ENCODE measurements at regions not wholly inside any gene's neighbourhood (a gene's known extent, or its start where the extent isn't known, plus 50 kb on each side); places are given as distances from the start of the nearest gene placed in this dataset.
"Not testable (repeated sequence)": the region's sequence is repeated elsewhere in the genome, so short reads cannot be mapped to it uniquely, and the experiment has no call there.

GRCh38 chrX:43386875-43387274 is 269.2 kb upstream of the MAOA start:
- no peak for DNase-seq

GRCh38 chrX:43405191-43405590 is 250.9 kb upstream of the MAOA start:
- no peak for DNase-seq

- no peak for DNase-seq
Observed at GRCh38 chrX:43423876-43424275, 232.2 kb upstream of the MAOA start.

GRCh38 chrX:43436517-43436916 is 219.6 kb upstream of the MAOA start:
- DNase-seq: no peak

GRCh38 chrX:43446752-43447151 is 209.3 kb upstream of the MAOA start:
- DNase-seq: no peak

- no peak for DNase-seq
Observed at GRCh38 chrX:43448688-43449087, 207.4 kb upstream of the MAOA start.

- DNase-seq: no peak
Observed at GRCh38 chrX:43450355-43450754, 205.7 kb upstream of the MAOA start.

- DNase-seq: not testable (repeated sequence)
Observed at GRCh38 chrX:43451976-43452686, 204.0 kb upstream of the MAOA start.

GRCh38 chrX:43456063-43456462 is 200.0 kb upstream of the MAOA start:
- no peak for DNase-seq

GRCh38 chrX:43456906-43457305 is 199.2 kb upstream of the MAOA start:
- DNase-seq: no peak

- no peak for DNase-seq
Observed at GRCh38 chrX:43467608-43468234, 188.4 kb upstream of the MAOA start.

- no peak for DNase-seq
Observed at GRCh38 chrX:43469391-43470054, 186.6 kb upstream of the MAOA start.

GRCh38 chrX:43474321-43474720 is 181.8 kb upstream of the MAOA start:
- DNase-seq: no peak

GRCh38 chrX:43479070-43479469 is 177.0 kb upstream of the MAOA start:
- DNase-seq: no peak

- DNase-seq: no peak
Observed at GRCh38 chrX:43479850-43480249, 176.2 kb upstream of the MAOA start.

- no peak for DNase-seq
Observed at GRCh38 chrX:43481576-43481975, 174.5 kb upstream of the MAOA start.

GRCh38 chrX:43493756-43494155 is 162.3 kb upstream of the MAOA start:
- no peak for DNase-seq

GRCh38 chrX:43500246-43500645 is 155.9 kb upstream of the MAOA start:
- no peak for DNase-seq

GRCh38 chrX:43500996-43501694 is 155.0 kb upstream of the MAOA start:
- DNase-seq: no peak

GRCh38 chrX:43504394-43504793 is 151.7 kb upstream of the MAOA start:
- no peak for DNase-seq

- DNase-seq: no peak
Observed at GRCh38 chrX:43505769-43506168, 150.3 kb upstream of the MAOA start.

- DNase-seq: no peak
Observed at GRCh38 chrX:43508694-43509093, 147.4 kb upstream of the MAOA start.

- no peak for DNase-seq
Observed at GRCh38 chrX:43510209-43510608, 145.9 kb upstream of the MAOA start.

- no peak for DNase-seq
Observed at GRCh38 chrX:43513085-43513484, 143.0 kb upstream of the MAOA start.

Data from fibroblast of upper back skin (primary cell).